ENCODE measurements at regions not wholly inside any gene's neighbourhood (a gene's known extent, or its start where the extent isn't known, plus 50 kb on each side); places are given as distances from the start of the nearest gene placed in this dataset.

- no peak for TF ChIP-seq ZNF462 (CRISPR knock-in tag; IDR thresholded peaks at IDR 0.05)
- TF ChIP-seq POLR2AphosphoS5 (IDR thresholded peaks at IDR 0.05; ENCODE audit: low read depth): no peak
- no peak for TF ChIP-seq EZH2 (IDR thresholded peaks at IDR 0.05; ENCODE audit: low read depth, unreplicated experiment)
Observed at GRCh38 chr7:94778711-94779459, 123.0 kb upstream of the SGCE start (continued).

DNA sequence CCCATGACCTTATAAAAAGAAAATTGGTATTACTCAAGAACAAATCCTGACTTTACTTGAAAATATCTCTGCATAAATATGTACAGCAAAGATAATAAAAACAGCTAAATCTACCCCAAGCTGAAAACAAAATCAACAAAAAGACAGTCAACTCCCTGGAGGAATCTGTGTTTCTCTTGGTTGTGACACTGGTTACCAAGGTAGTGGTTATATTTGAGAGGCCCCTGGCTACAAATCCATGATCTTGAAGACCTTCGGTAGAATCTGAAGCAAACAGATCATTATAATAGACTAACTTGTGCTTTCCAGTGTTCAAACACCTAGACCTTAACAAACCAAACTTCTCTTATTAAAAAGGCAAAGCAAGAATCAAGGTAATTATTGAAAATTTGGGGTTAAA, 123.9 kb upstream of the SGCE start:
- Histone ChIP-seq H3K4me2 (no peak overlapping the region), H3F3A (replicated peaks; ENCODE audit: low read depth) (no peaks in the 10 kb centered on the region), H4K20me1 (replicated peaks; ENCODE audit: insufficient read depth) (no peaks in the 10 kb centered on the region), H3K4me3 (no peak overlapping the region), H3K27me3 (ENCODE audit: insufficient read depth) (no peaks in the 10 kb centered on the region), H3K79me2 (replicated peaks; ENCODE audit: insufficient read depth) (no peaks in the 10 kb centered on the region), H2AFZ (no peak overlapping the region), H3K4me1 (ENCODE audit: insufficient read depth) (no peaks in the 10 kb centered on the region), H3K27ac (ENCODE audit: low read depth) (no peak overlapping the region), H3K36me3 (ENCODE audit: insufficient read depth) (no peaks in the 10 kb centered on the region), H3K9me2 (ENCODE audit: insufficient read depth) (no peaks in the 10 kb centered on the region)
- Mint-ChIP-seq H3K36me3 (ENCODE audit: low read depth) (no peaks in the 10 kb centered on the region), H3K9me3 (peaks cover 3% of the 10 kb centered on the region; the same call in 2 of the 3 replicates), H3K27ac (no peak overlapping the region), H3K4me3 (no peak overlapping the region), H3K27me3 (ENCODE audit: insufficient read depth, low read depth, poor library complexity) (no peaks in the 10 kb centered on the region), H3K4me1 (no peaks in the 10 kb centered on the region)
- ATAC-seq (no peak), DNase-seq (ENCODE audit: low spot score) (no peak)
- TF ChIP-seq, protein P1, sequence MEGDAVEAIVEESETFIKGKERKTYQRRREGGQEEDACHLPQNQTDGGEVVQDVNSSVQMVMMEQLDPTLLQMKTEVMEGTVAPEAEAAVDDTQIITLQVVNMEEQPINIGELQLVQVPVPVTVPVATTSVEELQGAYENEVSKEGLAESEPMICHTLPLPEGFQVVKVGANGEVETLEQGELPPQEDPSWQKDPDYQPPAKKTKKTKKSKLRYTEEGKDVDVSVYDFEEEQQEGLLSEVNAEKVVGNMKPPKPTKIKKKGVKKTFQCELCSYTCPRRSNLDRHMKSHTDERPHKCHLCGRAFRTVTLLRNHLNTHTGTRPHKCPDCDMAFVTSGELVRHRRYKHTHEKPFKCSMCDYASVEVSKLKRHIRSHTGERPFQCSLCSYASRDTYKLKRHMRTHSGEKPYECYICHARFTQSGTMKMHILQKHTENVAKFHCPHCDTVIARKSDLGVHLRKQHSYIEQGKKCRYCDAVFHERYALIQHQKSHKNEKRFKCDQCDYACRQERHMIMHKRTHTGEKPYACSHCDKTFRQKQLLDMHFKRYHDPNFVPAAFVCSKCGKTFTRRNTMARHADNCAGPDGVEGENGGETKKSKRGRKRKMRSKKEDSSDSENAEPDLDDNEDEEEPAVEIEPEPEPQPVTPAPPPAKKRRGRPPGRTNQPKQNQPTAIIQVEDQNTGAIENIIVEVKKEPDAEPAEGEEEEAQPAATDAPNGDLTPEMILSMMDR (conservative IDR thresholded peaks at IDR 0.05; ENCODE audit: low read depth in 2 of 2): no peak
- no peak for TF ChIP-seq ZNF462 (CRISPR knock-in tag; IDR thresholded peaks at IDR 0.05)
- TF ChIP-seq ZNF114 (CRISPR knock-in tag; IDR thresholded peaks at IDR 0.05): no peak
- TF ChIP-seq ZNF331 (CRISPR knock-in tag; IDR thresholded peaks at IDR 0.05; ENCODE audit: low read depth): no peak
- no peak for TF ChIP-seq JUNB (IDR thresholded peaks at IDR 0.05; ENCODE audit: unreplicated experiment)
